Kidney epithelial cell (primary cell): ENCODE measurements at regions not wholly inside any gene's neighbourhood (a gene's known extent, or its start where the extent isn't known, plus 50 kb on each side); places are given as distances from the start of the nearest gene placed in this dataset.

Experiments used
- DNase-seq: peaks from one replicate; pipeline ENCODE4 v3.0.0-alpha.2; 2010; ENCODE audit warnings: low read depth
- H3K27me3 ChIP-seq: 2 replicates; pipeline ENCODE4 v1.6.0; 2011; ENCODE audit warnings: low read length; ENCODE audit not compliant: control insufficient read depth, insufficient read depth
- H3K36me3 ChIP-seq: 2 replicates; pipeline ENCODE4 v1.5.1; 2011; ENCODE audit warnings: low read length; ENCODE audit not compliant: control insufficient read depth, insufficient read depth
- H3K4me3 ChIP-seq: 2 replicates; pipeline ENCODE4 v1.5.1; 2011; ENCODE audit warnings: low read depth, mild to moderate bottlenecking, control low read depth, low read length
- TF ChIP-seq, protein P1 (sequence below): IDR thresholded peaks from 2 replicates; pipeline ENCODE4 v1.5.1; 2011; ENCODE audit warnings: mild to moderate bottlenecking, moderate library complexity, low read length, control low read depth, inconsistent platforms; ENCODE audit not compliant: insufficient read depth, poor library complexity, severe bottlenecking

DNA sequence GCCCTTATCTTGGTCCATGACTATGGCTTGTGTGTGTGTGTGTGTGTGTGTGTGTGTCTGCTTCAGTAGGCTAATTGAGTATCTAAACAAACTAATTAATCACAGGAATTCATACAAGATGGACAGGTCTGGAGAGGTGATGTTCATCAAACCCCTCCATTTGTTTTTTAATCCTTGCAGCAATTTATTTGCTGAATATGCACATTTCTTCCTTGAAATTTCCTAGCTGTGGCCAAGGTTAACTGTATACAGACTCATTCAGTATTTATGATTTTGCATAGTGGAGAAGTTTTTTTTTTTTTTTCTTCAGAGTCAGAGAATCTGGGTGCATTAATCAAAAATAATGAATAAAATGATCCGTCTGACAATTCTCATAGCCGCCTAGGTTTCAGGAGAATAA lies 74.7 kb upstream of the TSHZ3 start:
- TF ChIP-seq, protein P1, sequence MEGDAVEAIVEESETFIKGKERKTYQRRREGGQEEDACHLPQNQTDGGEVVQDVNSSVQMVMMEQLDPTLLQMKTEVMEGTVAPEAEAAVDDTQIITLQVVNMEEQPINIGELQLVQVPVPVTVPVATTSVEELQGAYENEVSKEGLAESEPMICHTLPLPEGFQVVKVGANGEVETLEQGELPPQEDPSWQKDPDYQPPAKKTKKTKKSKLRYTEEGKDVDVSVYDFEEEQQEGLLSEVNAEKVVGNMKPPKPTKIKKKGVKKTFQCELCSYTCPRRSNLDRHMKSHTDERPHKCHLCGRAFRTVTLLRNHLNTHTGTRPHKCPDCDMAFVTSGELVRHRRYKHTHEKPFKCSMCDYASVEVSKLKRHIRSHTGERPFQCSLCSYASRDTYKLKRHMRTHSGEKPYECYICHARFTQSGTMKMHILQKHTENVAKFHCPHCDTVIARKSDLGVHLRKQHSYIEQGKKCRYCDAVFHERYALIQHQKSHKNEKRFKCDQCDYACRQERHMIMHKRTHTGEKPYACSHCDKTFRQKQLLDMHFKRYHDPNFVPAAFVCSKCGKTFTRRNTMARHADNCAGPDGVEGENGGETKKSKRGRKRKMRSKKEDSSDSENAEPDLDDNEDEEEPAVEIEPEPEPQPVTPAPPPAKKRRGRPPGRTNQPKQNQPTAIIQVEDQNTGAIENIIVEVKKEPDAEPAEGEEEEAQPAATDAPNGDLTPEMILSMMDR = no peak
- Histone ChIP-seq H3K36me3 (no peaks in the 10 kb centered on the region), H3K4me3 (no peak overlapping the region), H3K27me3 (peaks cover 5% of the 10 kb centered on the region)
- DNase-seq = no peak

DNA sequence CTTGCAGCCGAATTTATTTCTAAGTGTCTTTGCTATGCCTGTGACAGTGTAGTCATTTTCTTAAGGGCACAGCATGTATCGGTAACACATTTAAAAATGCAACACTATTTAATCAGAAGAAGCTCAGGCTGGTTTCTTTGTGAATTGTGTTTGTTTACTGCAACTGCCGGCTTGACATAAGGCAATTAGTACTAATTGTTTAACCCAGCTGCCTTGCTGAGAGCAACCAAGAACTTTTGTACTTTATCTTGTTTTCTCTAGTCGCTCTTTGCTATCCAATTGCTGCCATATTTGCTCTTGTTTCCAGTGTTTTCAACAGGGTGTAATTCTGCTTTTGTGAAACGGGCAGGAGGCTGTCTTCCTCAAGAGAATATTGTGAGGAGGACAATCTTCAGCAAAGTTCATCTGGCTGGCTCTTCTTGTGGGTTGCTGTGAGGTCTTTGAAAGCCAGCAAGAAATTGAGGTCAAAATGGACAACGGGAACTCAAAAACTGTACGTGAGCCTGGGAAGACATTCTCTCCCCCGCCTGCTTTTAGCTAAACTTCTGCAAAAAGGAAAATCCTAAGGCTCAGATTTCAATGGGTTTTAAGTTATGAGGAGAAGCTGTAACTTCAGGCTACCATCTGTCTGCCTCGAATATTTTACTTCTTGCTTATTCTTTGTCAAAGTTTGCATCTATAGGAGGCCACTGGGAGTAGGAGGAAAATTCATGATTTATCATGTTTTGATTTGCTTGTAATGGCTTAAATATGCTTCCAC lies 75.8 kb upstream of the TSHZ3 start:
- no peak for DNase-seq
- peaks cover 5% of the 10 kb centered on the region for H3K27me3 ChIP-seq
- H3K4me3 ChIP-seq = no peak overlapping the region
- no peaks in the 10 kb centered on the region for H3K36me3 ChIP-seq
- TF ChIP-seq, protein P1 = no peak

DNA sequence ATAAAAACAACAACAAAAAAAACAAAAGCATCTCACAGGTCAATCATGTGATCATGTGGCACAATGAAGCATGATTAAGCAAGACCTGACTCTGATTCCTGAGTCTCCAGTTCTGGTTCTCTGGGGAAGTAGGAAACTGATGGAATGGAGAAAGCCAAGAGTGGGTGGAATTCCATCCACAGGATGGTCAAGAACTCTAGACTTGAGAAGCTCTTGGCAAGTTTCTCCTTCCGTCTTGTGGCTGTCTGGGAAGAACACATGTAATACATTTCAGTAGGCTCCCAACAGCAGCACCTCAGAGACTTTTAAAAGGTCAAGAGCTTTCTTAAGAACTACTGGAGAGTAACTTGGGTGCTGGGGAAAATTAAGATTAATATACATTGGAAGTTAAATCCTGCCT lies 78.6 kb upstream of the TSHZ3 start:
- H3K4me3 ChIP-seq = no peak overlapping the region
- H3K36me3 ChIP-seq = no peaks in the 10 kb centered on the region
- H3K27me3 ChIP-seq = no peaks in the 10 kb centered on the region
- DNase-seq = no peak
- TF ChIP-seq, protein P1 = no peak

DNA sequence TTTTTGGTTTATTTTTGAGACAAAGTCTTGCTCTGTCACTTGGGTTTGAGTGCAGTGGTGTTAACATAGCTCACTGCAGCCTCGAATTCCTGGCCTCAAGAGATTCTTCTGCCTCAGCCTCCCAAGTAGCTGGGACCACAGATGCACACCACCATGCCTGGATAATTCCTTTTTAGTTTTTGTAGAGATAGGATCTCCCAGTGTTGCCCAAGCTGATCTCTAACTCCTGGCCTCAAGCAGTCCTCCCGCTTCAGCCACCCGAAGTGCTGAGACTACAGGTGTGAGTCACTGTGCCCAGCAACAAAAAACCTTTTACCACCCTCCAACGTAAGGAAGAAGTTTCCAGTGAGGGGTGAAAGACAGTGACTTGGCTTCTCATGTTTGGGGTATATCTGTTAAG lies 81.1 kb upstream of the TSHZ3 start:
- DNase-seq = no peak
- TF ChIP-seq, protein P1 = no peak
- Histone ChIP-seq H3K27me3 (no peaks in the 10 kb centered on the region), H3K4me3 (no peak overlapping the region), H3K36me3 (no peaks in the 10 kb centered on the region)

DNA sequence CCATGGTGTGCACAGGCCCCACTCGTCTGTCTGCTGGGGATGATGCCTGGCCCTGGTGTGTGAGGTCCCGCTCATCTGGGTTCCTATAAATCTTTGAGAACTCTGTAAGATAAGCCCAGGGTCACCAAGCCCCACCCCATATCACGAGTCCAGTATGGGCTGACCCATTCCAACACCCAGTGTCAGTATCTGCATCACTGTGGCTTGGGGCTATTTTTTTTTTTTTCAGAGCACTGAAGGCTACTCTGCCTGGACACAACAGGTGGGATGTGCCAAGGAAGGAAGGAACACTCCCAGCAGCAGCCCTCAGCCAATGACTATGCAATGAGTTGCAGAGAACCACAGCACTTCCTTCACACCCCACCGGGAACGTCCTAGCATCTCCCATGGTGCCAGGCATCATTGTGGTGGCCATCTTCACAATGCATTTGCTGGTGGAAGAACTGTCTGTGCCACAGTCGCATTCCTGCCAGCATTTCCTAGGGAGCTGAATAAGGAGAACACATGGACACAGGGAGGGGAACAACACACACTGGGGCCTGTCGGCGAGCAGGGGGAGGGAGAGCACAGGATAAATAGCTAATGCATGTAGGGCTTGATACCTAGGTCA lies 83.1 kb upstream of the TSHZ3 start:
- DNase-seq = no peak
- H3K27me3 ChIP-seq = no peaks in the 10 kb centered on the region
- no peak overlapping the region for H3K4me3 ChIP-seq

More for the DNA sequence above, 83.1 kb upstream of the TSHZ3 start:
- TF ChIP-seq, protein P1 = no peak
- no peaks in the 10 kb centered on the region for H3K36me3 ChIP-seq
